GM19455 (cell line): ENCODE measurements at regions not wholly inside any gene's neighbourhood (a gene's known extent, or its start where the extent isn't known, plus 50 kb on each side); places are given as distances from the start of the nearest gene placed in this dataset.

Experiments
- ATAC-seq: cut with Tn5 transposase; IDR thresholded peaks from one replicate; pipeline ENCODE4 v1.9.1; 2021; ENCODE audit not compliant: unreplicated experiment

DNA sequence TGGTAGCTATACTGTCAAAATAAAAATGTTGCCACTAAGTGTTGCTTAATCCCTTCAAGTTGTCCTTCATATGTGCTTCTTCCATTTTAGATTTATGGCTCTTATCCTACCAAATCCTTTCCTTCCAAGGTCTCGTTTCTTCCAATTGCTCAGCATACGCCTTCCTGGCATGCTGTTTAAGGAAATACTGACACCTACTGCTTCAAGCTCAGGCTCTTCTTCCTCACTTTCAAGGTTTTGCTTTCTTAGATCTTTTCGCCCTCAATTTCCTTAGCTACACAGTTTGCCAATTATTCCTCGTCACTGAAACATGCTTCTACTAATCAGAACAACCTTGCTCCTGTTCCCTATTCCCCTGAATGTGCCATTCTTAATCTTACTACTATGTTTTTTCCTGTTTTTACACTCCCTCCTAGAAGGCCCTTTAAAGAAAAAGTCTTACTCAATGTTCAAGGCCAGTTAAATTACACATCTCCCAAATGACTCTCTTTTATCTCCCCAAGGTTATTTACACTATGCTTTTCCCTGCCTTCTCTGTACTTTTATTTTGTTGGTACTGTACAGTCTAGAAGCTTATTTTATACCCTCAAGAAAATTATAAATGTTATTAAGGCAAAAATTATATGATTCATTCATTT lies 343.1 kb downstream of the MZT1 start:
- no peak for ATAC-seq

DNA sequence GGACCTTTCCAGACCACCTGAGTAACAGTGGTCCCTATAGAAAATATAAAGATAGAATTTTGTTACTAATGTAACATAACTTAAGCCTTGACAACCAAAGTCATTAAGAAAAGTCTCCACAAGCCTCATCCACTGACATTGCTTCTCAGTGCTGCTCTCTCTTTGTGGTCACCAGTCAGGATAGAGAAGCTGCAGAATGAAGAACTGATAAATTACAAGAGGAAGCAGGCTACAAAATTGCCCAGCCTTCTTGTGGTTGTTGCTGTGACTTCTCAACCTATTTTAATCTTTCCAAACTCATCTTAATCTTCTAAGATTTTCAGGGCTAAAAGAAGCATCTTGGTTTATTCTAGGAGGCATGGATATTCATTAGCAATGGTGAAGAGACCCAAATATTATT lies 343.8 kb downstream of the MZT1 start:
- ATAC-seq, result no peak

DNA sequence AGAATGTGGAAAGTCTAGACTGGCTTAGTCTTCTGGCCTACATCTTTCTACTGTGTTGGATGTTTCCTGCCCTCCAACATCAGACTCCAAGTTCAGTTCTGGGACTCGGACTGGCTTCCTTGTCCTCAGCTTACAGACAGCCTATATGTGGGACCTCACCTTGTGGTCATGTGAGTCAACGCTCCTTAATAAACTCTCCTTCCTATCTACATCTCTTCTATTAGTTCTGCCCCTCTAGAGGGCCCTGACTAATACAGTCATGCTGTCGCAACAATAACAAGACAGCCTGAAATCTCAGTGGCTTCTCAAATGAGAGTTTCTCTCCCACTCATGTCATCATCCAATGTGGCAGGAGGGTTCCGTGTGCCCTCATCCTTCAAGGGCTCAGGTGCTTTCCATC lies 347.8 kb downstream of the MZT1 start:
- no peak for ATAC-seq

DNA sequence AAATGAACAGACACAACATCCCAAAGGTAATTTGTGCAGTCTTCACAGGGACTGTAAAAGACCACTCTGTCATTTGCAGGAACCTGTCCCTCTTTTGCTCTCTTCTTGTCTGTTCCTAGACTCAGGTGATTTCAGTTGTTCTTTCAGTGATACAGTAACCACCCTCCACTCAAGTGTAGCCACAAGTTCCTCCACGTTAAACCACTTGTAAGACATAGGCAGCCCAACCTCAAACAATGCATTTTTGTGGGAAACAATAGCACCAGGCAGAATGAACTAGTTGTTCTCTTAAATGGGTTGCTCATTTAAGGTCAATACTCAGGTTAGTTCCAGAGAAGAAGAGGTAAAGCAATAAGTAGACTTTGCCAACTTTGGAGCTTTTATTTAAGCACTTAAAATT lies 359.4 kb downstream of the MZT1 start:
- no peak for ATAC-seq

DNA sequence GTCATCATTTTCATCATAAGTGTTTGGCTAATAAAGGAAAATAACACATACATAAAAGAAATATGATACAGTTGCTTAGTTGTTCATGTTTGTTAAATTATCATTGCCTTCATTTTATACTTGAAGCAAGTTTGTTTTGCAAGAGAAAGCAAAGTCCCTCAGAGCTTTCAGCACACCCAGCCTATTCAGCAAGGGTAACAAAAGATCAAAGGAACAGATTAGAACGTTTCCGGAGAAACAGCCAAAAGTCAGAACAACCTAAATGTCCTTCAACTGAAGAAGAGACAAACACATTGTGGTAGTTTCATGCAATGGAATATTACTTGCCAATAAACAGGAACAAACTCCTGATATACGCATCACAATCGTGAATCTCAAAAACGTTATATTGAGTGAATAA lies 380.7 kb downstream of the MZT1 start:
- ATAC-seq, result no peak

DNA sequence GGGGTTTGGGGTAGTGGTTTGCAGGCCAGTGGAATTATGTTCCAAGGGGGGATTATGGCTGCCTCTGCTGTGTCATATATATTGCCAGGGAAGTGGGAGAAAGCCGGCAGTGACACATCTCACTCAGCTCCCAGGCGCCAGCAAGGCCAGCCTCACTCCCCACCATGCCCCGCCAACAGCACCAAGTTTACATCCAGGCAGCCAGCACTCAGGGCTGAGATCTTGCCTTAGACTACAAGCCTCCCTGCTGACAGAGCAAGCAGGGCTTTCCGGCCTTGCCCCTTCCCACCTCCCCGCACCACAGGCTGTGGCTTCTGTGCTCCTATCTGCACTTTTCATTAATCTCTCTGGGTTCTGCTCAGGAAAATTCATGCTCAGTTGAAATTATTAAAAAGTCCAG lies 385.1 kb downstream of the MZT1 start:
- no peak for ATAC-seq

DNA sequence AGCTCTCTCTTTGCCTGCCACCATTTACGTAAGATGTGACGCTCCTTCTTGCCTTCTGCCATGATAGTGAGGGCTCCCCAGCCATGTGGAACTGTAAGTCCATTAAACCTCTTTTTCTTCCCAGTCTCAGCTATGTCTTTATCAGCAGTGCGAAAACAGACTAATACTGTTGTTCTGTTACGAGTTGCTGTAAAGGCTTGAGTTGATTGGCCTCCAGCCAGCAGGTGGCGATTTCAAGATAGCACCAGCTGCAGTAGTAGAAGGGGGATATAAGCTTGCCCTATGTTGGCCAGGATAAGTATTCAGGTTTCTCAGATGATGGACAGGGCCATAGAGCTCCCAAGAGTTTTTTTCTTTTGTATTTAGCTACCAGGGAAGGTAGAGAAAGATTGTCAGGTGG lies 385.5 kb downstream of the MZT1 start:
- no peak for ATAC-seq

DNA sequence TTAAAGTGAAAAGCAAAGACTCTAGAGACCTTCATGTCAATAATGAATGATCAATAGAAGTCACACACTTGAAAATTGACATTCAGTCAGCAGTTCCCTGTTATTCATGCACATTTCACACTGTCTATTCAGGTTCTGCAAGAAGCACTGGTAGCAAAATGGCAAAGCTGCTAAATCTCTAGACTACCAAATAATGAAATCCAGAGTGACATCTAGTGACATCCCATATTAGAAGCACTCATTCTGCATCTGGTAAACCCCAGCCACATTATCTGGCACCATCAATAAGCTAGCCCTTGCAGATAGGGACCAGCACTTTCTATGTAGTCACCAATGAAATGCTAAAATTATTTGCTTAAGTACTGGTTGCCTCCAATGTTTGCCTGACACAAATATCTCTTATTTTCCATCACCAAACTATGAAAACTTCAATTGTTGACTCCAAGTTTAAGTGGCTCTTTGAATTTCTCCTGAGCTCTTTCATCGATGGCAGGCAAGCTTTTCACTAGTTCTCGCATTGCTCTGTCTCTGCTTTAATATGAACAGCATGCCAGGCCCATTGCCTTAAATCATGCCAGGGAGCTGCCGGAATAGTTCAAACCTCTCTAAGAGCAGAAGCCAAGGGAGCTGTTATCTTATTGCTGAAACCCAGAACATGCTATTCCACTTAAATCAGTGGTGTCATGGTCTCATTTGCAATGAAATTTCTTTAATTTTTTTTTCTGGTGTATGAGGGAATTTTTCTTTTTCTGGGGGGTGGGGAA lies 409.9 kb downstream of the MZT1 start:
- no peak for ATAC-seq

DNA sequence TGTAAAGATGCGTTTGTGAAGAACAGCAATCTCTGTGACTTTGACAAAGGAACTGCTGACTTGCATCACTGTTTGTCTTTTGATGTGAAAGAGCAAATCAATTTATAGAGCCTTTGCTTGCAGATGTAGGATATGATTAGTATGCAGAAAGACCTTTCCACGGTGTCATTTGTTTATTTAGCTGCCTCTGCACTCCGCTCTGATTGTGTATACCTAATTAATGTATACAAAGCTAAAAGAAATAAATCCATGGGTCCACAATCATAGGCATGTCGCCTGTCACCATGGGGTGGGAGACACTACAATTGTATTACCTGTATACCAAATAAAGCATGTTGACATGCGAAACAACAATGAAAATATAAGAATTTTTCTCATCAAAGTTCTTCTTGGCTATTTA lies 410.7 kb downstream of the MZT1 start:
- no peak for ATAC-seq

DNA sequence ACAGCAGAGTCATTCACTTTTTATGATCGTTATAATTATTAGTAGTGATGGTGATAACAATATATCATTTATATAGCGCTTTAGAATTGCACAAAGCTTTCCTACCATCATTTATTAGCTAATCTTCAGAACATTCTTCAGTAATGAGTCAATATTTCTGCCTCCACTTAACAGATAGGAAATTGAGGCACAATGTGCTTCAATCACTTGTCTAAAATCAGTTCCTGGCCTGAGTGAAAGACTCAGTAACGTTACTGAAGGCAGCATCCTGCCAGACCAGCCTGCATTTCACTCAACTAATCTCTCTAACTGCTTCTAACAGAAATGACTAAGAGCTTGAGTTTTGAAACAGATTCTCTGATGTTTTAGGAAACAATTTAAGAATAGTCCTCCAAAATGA lies 412.1 kb downstream of the MZT1 start:
- ATAC-seq, result no peak

DNA sequence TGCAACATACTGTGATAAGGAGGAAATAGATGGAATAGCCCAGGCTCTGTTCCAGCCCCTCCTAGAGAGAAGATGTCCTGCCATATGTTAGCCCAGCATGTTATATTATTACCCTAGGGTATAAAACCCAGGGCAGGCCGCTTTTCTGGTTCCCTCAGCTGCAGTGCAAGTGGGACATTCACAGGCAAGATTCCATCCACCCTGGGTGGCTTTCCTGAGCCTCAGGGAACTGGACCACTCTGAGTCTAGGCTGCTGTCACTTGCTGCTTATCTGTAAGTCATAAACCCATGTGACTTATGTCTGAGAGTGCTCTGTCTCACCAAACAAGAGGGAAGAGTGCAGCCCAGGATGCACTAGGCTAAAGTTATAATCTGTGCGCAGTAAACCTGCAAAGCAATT lies 413.2 kb downstream of the MZT1 start:
- ATAC-seq, result no peak

DNA sequence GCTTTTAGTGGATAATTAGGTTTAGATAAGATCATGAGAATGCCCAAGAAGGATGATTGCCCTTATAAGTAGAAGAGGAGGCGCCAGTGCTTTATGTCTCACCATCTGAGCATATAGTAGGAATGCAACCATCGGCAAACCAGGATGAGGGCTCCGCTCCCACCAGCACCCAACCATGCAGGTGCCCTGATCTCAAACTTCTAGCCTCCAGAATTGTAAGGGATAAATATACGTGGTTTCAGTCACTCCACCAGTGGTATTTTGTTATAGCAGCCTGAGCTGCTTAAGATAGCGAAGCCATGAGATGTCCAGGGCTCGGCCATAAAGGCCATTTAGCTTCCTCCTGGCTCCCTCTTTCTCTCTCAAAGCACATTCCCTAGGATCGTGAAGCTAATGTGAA lies 413.9 kb downstream of the MZT1 start:
- ATAC-seq, result no peak

DNA sequence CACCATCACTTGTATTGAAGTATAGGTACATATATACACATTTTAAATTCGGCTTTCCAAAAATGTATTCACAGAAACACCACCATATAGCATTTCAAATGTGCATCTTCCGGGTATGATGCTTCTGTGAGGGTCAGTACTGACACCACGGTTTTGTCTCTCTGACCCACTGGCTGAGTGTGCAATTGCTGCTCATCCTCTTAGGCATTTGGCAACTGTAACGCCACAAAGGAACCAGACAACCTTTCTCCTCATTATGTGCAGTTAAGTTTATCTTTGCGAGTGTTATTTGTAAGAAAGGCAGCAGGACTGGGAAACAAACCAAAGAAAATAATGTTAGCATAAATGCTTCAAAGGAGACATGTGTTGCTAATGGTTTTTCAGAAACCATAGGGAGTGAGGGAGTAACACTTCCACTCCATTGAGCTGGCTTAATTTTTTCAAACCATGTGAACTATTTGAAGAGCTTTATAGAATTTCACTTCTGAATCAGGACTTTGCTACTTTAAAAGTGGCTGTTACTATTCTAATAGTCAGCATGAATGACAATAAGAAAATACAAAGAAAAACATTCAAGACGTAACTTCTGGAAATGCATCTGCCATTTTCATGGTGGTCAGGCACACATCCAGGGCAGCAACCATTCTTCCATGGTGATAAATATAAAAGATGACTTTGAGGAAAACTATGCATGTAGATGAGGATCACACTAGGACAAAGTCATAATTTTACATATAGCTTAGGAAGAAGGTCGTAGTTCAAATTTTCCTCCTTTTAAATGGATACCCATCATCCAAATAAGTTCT lies 423.3 kb downstream of the MZT1 start:
- ATAC-seq, result no peak

DNA sequence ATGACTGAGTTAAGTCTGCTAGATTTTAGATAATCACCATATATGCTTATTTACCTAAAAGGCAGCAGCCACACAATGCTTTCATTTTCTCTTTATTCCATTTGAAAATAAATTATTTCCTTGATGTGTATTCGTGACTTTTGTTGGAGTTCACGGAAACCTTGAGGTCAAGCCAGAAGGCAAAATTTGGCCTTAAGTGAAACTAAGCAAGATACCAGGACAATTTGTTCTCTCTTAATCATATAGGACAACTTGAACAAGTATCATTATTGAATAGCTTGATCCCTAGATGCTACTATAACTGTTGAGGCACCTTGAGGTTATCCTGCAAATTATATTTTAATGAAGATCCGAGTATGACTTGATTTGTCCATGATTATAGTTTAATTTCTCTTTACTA lies 429.2 kb upstream of the DACH1 start:
- ATAC-seq, result no peak

DNA sequence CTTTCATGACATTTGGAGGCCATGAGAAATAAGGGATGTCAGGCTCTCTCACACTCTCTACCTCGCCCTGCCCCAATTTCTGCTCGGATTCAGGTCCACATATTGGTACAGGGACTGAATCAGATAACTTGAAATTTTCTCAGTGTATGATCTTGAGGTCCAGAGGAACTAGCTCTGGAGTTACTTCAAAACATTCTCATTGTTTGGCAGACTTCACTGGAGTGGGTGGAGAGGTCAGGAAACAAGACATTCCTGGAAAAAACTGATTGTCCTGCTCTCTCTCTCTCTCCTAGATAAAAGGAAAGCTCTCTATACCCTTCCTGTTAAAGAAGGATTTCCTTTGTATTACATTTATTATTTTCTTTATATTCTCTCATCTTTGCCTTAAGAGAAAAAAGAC lies 428.1 kb upstream of the DACH1 start:
- ATAC-seq, result no peak

DNA sequence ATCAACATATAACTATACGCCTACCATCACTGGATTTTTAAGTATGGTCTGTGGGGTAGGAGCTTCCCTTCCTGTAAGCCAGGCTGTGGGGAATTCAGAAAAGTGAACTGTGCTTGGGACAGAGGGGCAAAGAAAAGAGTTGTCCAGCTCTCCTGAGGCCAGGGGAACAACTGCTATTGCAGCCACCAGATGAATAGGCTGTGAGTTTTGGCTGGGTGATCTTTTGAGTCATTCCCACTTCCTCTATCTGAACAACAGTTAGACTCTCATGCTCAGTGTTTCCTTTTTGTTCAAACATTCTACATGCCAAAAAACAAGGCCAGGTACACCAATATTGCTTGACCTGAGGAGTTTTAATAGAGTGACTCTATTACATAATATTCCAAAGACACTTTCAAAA lies 426.2 kb upstream of the DACH1 start:
- ATAC-seq, result no peak

DNA sequence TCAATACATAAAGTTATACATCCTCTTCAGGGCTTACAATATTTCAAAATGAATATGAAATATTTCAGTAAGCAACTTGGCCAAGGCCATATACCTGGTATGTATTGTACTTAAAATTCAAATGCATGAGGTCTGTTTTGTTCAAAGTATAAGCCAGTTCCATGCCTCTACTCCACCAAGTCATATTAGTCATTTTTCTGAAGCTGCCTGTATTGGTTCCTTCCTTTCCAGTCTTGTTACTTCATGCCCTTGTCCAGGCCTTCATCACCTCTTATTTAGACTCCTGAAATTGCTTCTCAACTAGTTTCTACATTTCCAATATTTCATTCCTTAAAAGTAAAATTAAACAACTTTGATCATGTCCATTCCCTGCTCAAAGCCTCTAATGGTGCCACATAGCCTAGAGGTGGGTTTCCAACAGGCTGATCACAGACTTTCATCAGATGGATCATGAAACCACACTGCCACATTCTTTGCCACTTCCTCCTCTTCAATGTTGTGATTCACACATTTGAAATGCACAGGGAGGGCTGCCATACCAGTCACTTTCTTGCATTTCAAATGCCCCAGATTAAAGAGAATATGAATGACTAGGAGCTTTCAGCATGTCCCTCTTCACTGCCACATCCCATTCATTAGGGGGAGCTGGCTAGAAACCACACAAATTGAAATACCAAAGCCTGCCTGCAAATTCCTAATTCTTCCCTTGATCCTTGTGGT lies 424.1 kb upstream of the DACH1 start:
- no peak for ATAC-seq

DNA sequence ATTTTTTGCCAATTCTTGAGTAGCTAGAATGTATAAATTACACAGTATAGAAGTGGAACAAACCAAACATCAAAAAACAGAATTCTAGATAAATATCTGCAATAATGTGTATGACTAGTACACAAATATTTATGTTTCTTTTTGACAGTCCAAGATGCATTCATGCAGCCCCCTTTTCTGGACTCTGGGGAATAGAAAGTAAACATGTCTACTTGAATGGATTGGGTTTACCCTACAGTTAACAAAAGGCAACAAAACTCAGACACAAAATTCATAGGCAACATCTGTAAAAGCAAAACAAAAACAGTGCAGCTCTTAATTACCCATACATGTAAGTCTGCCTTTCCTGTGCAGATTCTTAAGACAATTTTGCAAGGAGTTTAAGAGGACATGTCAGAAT lies 419.4 kb upstream of the DACH1 start:
- no peak for ATAC-seq

DNA sequence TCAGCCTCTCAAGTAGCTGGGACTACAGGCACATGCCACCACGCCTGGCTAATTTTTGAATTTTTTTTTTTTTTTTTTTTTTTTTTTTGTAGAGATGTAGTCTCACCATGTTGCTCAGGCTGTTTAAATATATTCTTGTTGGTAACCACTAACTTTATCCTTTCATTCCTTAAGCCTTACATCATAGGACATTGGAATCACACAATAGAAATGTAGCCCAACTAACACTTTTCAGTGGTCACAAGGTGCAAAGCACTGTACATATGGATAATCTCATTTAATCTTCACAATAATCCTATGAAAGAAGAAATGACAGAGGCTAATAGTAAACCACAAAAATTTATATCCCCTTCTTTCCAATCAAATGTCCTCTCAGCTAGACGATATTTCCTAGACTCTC lies 417.8 kb upstream of the DACH1 start:
- ATAC-seq, result no peak

DNA sequence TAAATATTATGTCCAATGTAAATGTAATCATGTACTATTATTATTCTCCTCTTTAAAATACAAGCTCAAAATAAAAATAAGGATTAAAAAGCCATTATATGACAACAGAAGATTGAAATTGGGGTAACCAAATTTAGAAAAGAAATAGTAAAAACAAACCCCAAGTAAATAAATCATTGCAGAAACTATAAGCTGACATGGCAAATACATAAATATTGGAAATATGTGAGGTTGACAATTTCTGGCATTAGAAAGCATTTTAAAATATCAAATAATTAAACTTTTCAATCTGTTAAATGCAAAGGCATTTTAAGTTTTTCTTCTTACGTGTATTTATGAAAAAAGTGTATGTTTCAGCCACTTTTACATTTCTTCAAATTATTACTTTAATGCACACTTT lies 394.7 kb upstream of the DACH1 start:
- ATAC-seq, result no peak

DNA sequence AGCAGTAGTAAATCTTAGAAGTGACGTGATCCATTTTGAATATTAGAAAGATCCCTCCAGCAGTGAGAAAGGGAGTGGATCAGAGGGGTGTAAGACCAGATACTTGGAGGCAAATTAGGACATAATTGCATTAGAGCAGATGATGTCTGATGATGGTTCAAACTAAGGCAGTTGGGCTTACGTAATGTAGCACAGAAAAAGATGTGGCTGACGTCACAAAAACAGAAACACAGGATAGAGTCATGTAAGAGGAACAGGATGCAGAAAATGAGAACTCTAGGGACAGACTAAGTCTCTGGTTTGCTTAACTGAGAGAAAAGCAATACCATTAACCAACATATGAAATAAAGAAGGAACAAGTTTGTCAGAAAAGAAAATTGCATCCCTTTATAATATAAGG lies 392.5 kb upstream of the DACH1 start:
- ATAC-seq, result no peak
